ENCODE measurements at regions not wholly inside any gene's neighbourhood (a gene's known extent, or its start where the extent isn't known, plus 50 kb on each side); places are given as distances from the start of the nearest gene placed in this dataset.

DNA sequence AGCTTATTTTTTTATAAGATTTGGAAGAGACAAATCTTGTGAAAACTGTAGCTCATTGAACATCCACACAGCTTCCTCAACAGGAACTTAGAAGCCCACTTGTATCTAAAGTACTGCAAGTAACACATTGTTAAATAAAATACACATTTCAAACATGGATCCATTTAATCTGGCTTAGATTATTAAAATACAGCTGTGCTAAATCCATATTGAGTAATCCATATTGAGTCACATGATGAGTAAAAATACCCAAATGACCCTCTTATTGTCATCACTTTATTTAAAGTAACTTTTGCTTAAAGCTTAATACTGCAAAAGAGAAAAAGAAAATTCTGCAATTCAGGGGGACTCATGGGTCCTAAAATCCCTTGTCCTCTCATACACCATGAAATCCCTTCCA lies 133.3 kb downstream of the OSR1 start:
- no peaks in the 10 kb centered on the region for H3K27me3 ChIP-seq (ENCODE audit: low read depth)
- no peaks in the 10 kb centered on the region for H3K36me3 ChIP-seq
- H3K9me3 ChIP-seq (replicated peaks): no peaks in the 10 kb centered on the region
- H3K4me1 ChIP-seq: peaks cover 9% of the 10 kb centered on the region
- no peak for DNase-seq
- H3K4me3 ChIP-seq: no peak overlapping the region
- H3K27ac ChIP-seq (replicated peaks): no peak overlapping the region
- intact Hi-C loops (cut with micrococcal nuclease): no loop called here
- TF ChIP-seq, protein P1, sequence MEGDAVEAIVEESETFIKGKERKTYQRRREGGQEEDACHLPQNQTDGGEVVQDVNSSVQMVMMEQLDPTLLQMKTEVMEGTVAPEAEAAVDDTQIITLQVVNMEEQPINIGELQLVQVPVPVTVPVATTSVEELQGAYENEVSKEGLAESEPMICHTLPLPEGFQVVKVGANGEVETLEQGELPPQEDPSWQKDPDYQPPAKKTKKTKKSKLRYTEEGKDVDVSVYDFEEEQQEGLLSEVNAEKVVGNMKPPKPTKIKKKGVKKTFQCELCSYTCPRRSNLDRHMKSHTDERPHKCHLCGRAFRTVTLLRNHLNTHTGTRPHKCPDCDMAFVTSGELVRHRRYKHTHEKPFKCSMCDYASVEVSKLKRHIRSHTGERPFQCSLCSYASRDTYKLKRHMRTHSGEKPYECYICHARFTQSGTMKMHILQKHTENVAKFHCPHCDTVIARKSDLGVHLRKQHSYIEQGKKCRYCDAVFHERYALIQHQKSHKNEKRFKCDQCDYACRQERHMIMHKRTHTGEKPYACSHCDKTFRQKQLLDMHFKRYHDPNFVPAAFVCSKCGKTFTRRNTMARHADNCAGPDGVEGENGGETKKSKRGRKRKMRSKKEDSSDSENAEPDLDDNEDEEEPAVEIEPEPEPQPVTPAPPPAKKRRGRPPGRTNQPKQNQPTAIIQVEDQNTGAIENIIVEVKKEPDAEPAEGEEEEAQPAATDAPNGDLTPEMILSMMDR (IDR thresholded peaks at IDR 0.05; ENCODE audit: borderline replicate concordance): no peak

- intact Hi-C loops (cut with micrococcal nuclease): no loop called here
- DNase-seq: no peak
- TF ChIP-seq, protein P1 (IDR thresholded peaks at IDR 0.05; ENCODE audit: borderline replicate concordance): no peak
- Histone ChIP-seq H3K27ac (replicated peaks) (no peak overlapping the region), H3K27me3 (ENCODE audit: low read depth) (no peaks in the 10 kb centered on the region), H3K9me3 (replicated peaks) (no peaks in the 10 kb centered on the region), H3K36me3 (no peaks in the 10 kb centered on the region), H3K4me1 (peaks cover 9% of the 10 kb centered on the region), H3K4me3 (no peak overlapping the region)
Observed at GRCh38 chr2:19224486-19224885, 133.9 kb downstream of the OSR1 start.

- Histone ChIP-seq H3K27me3 (ENCODE audit: low read depth) (no peaks in the 10 kb centered on the region), H3K9me3 (replicated peaks) (no peaks in the 10 kb centered on the region), H3K4me1 (peaks cover 9% of the 10 kb centered on the region), H3K36me3 (no peaks in the 10 kb centered on the region), H3K4me3 (no peak overlapping the region), H3K27ac (replicated peaks) (no peak overlapping the region)
- no peak for DNase-seq
- intact Hi-C loops (cut with micrococcal nuclease): no loop called here
- TF ChIP-seq, protein P1 (IDR thresholded peaks at IDR 0.05; ENCODE audit: borderline replicate concordance): no peak
Observed at GRCh38 chr2:19224011-19224410, 134.4 kb downstream of the OSR1 start.

GRCh38 chr2:19219060-19219459 lies 139.4 kb downstream of the OSR1 start:
- H3K4me1 ChIP-seq: no peaks in the 10 kb centered on the region
- intact Hi-C loops (cut with micrococcal nuclease): no loop called here

DNA sequence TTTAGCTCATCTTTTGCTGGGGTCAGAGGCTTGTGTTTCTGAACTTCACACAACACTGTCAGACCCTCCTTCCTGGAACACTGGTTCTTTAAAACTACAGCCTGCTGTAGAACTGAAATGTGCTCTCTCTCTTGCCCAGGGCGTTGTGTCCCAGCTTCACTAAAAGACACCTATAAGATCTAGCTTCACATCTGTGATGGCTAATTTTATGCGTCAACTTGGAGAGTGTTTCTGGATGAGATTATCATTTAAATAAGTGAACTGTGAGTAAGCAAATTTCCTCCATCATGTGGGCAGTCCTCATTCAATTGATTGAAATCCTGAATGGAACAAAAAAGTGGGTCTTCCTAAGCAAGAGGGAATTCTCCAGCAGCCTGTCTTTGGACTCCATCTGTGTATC lies 140.3 kb downstream of the OSR1 start:
- H3K4me1 ChIP-seq: no peaks in the 10 kb centered on the region
- H3K36me3 ChIP-seq: no peaks in the 10 kb centered on the region
- TF ChIP-seq, protein P1 (IDR thresholded peaks at IDR 0.05; ENCODE audit: borderline replicate concordance): no peak
- H3K27ac ChIP-seq (replicated peaks): no peak overlapping the region
- intact Hi-C loops (cut with micrococcal nuclease): no loop called here
- no peaks in the 10 kb centered on the region for H3K9me3 ChIP-seq (replicated peaks)
- no peaks in the 10 kb centered on the region for H3K27me3 ChIP-seq (ENCODE audit: low read depth)
- DNase-seq: no peak
- no peak overlapping the region for H3K4me3 ChIP-seq

More at GRCh38 chr2:19219060-19219459, 139.4 kb downstream of the OSR1 start:
- Histone ChIP-seq H3K4me3 (no peak overlapping the region), H3K27me3 (ENCODE audit: low read depth) (no peaks in the 10 kb centered on the region), H3K27ac (replicated peaks) (no peak overlapping the region), H3K36me3 (no peaks in the 10 kb centered on the region), H3K9me3 (replicated peaks) (no peaks in the 10 kb centered on the region)
- TF ChIP-seq, protein P1 (IDR thresholded peaks at IDR 0.05; ENCODE audit: borderline replicate concordance): no peak
- no peak for DNase-seq
